Activated CD8-positive, alpha-beta memory T cell treated with anti-CD3 and anti-CD28 coated beads, Interleukin-2, amount 50 U/mL, for 1 hour (primary cell): ENCODE measurements at regions not wholly inside any gene's neighbourhood (a gene's known extent, or its start where the extent isn't known, plus 50 kb on each side); places are given as distances from the start of the nearest gene placed in this dataset.
"Not testable (repeated sequence)": the region's sequence is repeated elsewhere in the genome, so short reads cannot be mapped to it uniquely, and the experiment has no call there.

ENCODE experiments used
- DNase-seq: peaks from one replicate; pipeline ENCODE4 v3.0.0-alpha.2; 2020; ENCODE audit errors: extremely low read depth

GRCh38 chr1:184820218-184820750 is 65.6 kb upstream of the EDEM3 start:
- DNase-seq = no peak

- DNase-seq = no peak
Observed at GRCh38 chr1:184818646-184819045, 64.0 kb upstream of the EDEM3 start.

GRCh38 chr1:184817003-184817402 is 62.3 kb upstream of the EDEM3 start:
- DNase-seq = not testable (repeated sequence)

- no peak for DNase-seq
Observed at GRCh38 chr1:184813528-184814089, 59.0 kb upstream of the EDEM3 start.

GRCh38 chr1:184811439-184812111 is 56.9 kb upstream of the EDEM3 start:
- no peak for DNase-seq

GRCh38 chr1:184810735-184811343 is 56.2 kb upstream of the EDEM3 start:
- no peak for DNase-seq

- no peak for DNase-seq
Observed at GRCh38 chr1:184806296-184806721, 51.7 kb upstream of the EDEM3 start.

- peak; percentile 62 for DNase-seq
Observed at GRCh38 chr1:184805667-184806295, 51.1 kb upstream of the EDEM3 start.
